ENCODE measurements at regions not wholly inside any gene's neighbourhood (a gene's known extent, or its start where the extent isn't known, plus 50 kb on each side); places are given as distances from the start of the nearest gene placed in this dataset.
"Not testable (repeated sequence)": the region's sequence is repeated elsewhere in the genome, so short reads cannot be mapped to it uniquely, and the experiment has no call there.

- DNase-seq: no peak
Observed at GRCh38 chr14:89521988-89522387, 105.0 kb upstream of the FOXN3 start.

- no peak for DNase-seq
Observed at GRCh38 chr14:89519040-89519439, 102.0 kb upstream of the FOXN3 start.

- no peak for DNase-seq
Observed at GRCh38 chr14:89516173-89516572, 99.1 kb upstream of the FOXN3 start.

DNA sequence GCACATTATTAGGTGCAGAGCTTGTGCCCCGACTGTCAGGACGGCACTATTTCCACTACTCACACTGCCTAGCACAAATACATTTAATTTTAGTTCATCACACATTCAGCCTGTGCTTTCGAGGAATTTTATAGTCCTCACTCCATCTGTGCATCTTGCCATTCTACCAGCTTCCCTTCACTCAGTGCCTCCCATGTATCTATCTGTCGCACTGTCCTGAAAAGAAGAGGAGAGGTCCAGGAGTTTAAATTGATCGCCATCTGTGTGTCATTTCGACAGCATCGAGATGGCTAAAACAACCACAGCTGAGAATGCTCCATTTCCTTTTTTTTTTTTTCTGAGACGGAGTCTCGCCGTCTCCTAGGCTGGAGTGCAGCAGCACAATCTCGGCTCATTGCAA, 97.6 kb upstream of the FOXN3 start:
- DNase-seq: no peak

DNA sequence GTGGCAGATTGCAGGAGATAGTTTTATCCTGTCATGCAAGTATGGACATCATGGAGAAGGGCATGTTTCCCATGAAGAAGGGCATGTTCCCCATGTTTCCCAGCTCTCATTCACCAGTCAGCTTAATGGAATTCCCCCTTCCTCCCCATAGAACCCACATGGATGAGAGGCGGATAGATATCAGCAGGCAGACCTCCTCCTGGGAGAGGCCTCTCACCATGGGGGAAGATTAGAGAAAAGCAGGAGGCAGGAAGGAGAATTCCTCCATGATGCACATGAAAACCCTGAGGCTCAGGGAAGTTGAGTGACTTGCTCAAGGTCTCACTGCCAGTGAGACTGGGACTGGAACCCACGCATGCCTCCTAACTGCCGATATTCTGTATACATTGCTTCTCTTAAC, 92.9 kb upstream of the FOXN3 start:
- DNase-seq: no peak

DNA sequence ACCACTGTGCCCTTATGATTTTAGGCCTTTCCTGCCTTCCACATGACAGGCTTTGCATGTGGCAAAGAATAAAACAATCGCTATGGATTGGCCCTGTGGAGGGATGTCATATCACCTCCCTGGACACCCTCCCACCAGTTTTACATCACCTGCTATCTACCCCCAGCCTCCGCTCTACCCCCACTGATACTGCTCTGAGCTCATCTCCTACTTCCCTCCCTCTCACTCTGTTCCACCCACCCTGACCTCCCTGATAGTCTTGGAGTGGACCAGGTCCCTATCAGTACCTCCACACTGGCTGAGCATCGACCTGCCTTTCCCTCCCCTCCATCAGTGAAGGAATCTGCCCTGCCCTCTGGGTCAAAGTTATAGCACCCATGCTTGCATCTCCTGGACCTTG, 91.8 kb upstream of the FOXN3 start:
- DNase-seq: no peak

DNA sequence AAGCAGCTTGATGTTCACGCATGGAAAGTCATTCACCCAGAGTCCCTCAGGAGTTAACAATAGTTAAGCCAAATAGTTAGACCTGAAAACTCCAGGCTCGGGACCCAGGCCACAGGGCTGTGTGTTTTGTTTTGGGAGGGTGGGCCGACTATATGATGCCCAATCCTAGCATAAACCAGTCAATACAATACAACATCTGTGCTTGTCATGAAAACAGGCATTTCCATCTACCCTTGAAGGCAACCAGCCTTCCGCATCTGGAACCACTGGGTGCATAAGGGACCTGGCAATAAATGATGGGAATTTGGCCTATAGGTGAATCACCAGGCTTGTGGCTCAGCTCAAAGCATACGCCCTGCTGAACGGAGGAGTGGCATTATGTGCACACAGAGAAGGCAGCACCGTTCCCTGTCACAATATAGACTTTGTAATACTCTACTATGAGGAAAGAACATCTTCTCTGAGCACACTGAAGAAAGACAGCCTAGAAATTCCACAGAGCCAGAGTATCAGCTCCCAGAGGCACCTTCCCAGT, 91.0 kb upstream of the FOXN3 start:
- DNase-seq: no peak

GRCh38 chr14:89507521-89507920, 90.5 kb upstream of the FOXN3 start:
- no peak for DNase-seq

DNA sequence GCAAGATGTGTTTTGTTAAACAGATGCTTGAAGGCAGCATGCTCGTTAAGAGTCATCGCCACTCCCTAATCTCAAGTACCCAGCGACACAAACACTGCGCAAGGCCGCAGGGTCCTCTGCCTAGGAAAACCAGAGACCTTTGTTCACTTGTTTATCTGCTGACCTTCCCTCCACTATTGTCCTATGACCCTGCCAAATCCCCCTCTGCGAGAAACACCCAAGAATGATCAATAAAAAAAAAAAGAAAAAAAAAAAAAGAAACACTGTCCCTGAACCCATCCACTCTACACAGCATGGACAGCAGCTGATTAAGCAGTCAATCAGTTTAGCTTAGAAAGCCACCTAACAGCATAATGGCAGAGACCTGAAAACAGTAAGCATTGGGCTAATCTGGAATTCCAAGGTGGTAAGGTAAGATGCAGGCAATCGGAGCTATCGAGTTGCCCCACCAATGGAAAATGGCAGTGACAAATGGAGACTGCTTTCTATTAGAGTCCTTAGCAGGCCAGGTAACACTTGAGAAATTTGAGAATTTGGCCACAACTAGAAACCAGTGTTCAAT, 89.9 kb upstream of the FOXN3 start:
- not testable (repeated sequence) for DNase-seq

GRCh38 chr14:89504602-89505313, 87.7 kb upstream of the FOXN3 start:
- DNase-seq: peak; percentile 34

DNA sequence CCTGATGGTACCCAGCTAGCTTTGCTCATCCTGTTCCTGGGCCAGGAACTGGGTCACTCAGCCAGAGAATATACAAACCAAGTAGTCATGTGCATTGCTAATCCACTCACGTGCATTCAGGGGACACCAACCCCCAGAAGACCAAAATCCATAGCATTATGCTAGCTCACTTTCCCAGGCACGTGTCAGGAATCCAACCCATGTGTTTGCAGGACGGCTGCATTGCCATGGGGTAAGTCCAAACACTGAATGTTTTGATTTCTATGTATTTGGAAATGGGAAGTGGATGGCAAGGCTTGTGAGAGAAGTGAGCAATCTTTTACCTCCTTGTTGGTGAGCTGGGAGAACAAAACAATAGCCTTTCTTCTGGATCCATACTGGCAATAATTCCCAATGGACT, 87.1 kb upstream of the FOXN3 start:
- DNase-seq: no peak

- no peak for DNase-seq
Observed at GRCh38 chr14:89503431-89503996, 86.5 kb upstream of the FOXN3 start.

DNA sequence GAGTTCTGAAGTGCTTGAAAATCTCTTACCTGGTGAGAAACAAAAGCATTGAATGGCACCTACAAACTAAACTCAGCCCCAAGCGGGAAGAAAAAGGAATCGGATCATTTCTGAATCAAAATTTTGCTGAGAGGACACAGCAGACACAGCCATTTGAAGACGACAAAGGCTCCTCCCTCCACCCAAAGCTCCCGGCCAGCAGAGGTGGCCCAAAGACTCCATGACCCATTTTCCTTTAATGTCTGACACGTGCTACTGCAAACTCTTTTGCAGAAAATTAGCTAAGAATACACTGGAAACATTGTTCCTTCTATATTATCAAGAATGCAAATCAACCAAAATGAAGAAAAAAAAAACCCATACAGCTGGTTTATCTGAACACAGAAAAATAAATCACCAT, 85.9 kb upstream of the FOXN3 start:
- no peak for DNase-seq

DNA sequence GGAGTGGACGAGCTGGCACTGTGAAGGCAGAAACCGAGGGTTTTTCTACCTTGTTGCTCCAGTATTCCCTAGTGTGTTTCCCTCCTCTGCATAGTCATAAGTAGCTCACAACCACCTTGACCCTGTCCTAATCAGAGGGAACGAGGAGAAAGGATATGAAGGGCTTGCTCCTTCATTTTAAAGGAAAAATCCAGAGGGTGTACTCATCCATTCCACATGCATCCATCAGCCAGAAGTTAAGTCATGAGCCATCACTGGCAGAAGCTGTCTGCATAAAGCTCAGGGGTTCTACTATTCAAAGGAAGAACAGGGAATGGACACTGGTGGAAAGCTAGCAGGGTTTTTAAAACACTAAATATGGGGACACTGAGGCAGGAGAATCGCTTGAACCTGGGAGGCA, 84.3 kb upstream of the FOXN3 start:
- DNase-seq: no peak

DNA sequence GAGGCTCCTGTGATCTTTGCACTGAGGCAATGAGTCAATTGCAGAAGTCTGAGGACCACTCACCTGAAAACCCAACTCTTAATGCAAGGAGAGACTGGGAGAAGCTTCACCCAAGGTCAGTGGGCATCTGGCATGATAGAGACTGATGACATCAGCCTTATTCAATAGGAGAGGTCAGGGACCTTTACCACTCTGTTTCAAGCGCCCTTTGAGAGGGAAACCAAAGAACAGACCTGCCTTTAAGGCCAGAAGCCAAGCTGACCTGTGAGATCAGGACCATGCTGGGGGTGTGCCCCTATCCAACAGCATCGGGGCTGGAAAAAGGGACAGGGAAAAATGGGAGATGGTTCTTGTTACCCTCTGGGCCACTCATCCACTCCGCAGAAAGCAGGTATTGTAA, 83.3 kb upstream of the FOXN3 start:
- DNase-seq: no peak

DNA sequence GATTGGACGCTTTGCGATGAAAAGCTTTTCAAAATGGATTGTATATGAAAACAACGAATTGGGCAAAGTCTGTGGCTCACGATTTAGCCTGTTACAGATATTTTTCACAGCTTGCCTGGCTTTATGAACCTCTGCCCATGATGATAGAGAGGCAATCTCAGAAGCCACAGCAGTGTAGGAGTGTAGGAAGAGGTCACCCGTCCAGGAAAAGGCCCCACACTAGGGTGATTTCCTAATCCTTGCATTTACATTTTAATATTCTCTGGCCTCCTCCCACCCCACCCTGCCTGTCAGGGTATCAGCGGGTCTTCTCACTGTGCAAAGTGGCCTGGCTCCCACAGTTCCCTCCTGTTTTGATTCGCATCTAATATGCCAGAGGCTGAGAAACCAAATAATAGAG, 81.8 kb upstream of the FOXN3 start:
- no peak for DNase-seq

- no peak for DNase-seq
Observed at GRCh38 chr14:89495718-89496117, 78.7 kb upstream of the FOXN3 start.

DNA sequence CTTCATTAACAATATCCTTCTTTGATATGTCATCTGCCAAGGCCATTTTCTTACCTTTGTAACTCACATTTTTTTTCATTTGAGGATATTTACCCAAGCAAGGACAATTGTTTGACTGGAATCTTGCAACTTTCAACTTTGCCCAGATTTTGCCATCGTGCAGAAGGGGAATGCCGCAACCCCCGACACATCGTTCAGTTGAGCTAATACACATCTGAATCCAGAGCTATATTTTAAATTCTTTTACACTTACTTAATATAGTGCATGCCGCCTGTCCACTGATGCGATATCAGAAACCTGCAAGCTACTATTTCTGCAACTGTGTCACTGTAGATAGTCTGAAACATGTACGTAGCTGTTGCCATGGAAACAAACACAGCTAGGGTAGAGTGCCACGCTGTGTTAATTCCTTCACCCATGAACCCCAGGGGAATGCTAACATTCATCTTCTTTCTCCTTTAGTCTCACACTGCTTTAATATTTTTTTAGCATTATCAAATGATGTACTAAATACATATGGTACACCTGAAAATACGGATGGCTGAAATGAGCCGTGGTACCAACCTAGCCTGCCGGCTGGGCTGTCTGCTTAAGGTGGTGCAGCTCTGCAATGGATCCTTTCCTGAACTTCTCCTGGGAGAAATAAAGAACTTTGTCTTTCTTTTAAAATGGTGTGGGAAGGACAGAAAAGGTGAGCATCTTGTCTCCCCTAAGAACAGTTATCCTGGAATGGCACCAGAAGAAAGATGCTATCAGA, 77.0 kb upstream of the FOXN3 start:
- DNase-seq: no peak

GRCh38 chr14:89493406-89493805, 76.4 kb upstream of the FOXN3 start:
- DNase-seq: no peak

DNA sequence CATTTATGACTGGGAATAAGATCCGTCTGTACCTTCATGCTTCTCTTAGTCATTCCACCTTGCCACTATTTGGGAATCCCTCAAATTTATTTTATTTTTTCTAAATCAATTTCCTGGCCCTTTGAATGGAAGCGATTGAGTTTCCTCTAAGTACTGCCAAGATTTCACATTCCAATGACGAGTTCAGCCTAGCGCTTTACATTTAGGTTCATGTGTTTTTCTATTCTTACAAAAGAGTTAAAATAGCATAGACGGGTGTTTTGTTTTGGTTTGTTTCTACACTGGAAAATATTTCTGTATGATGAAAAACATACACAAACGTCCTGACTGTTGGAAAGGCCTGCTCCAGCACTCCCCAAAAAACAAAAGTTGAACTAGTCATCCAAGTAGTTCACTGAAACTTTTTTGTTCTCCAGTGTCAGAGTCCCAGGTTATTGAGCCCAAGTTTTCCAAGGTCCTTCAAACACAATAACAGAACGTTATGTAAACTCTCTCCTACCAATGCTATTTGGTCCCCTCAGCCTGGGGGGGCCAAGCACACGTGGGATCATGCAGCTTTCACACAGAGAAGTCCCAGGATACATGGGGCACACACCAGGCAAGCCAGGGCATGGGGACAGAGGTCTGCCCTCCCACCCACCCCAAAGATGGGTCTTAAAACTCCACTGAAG, 74.8 kb upstream of the FOXN3 start:
- no peak for DNase-seq

DNA sequence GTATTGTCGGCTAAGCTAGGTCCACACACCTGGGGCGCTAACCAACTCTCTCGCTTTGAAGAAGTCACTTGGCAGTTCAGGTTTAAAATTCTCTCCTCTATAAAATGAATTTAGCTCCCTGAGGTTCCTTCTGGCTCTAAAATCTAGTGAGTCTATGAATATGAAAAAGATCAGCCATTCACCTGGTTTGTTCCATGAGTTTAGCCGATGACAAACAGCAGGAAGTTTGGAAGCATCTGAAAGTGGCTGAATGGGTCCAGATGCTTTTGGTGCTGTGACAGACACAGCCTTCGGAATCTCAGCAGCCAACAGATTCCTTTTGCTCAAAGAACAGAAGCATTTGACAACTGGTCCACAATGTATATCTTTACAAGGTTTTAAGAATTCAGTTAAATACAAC, 73.4 kb upstream of the FOXN3 start:
- DNase-seq: no peak

DNA sequence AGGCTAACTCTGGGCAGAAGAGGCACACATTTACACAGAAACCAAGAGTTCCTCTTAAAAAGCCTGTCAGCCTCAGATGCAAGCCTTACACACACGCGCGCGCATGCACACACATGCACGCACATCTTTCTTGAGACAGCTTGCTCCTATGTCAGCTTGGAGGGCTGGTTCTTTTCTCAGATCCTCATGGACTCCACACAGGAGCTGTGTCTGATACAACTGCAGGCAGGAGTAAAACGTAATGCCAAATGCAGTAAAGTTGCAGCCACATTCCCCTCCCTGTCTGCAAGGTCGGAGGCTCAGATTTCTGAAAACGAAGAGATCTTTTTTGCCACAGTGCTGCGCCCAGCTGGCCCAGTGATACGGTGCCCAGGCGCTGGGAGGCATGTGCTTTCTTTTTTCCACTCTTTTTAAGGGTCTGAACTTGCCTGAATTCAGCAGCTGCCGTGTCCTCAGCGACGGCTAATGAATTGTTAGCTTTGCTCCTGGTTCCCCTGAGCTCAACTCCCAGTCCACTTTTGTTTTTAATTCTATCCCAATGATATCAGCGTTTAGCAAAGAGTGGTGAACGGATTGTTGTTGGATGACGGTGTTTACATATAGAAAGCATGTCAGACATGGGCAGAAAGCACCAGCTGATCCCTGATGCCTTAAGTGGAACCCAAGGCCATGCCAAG, 72.9 kb upstream of the FOXN3 start:
- no peak for DNase-seq

DNA sequence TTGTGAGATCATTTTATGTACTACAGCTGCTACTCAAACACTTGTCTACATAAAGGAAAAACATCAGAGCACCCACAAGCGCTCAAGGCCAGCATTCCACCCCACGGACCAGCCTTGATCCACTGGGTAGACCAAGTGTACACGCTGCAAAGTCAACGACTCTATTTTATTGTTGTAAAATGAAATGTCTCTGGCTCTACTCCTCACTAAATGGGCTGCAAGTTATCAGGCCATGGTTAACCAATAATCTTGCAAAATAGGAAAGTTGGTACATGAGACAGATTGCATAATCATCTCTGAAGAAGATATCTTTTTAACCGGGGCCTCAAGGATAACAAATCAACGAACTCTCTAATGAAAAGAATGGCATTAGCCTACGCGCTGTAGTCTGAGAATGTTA, 69.9 kb upstream of the FOXN3 start:
- DNase-seq: no peak
